Adipocyte (in vitro differentiated cells): ENCODE measurements at regions not wholly inside any gene's neighbourhood (a gene's known extent, or its start where the extent isn't known, plus 50 kb on each side); places are given as distances from the start of the nearest gene placed in this dataset.

Source experiments
- DNase-seq: peaks from one replicate; pipeline ENCODE4 v3.0.0-alpha.2; 2015; ENCODE audit warnings: low read depth
- H3K27me3 ChIP-seq: replicated peaks from 2 replicates; pipeline ENCODE4 v1.7.0; 2013; ENCODE audit warnings: mild to moderate bottlenecking, low read length, moderate library complexity; ENCODE audit not compliant: control insufficient read depth, insufficient read depth
- H3K36me3 ChIP-seq: 2 replicates; pipeline ENCODE4 v1.7.0; 2013; ENCODE audit warnings: low read length, mild to moderate bottlenecking, moderate library complexity; ENCODE audit not compliant: control insufficient read depth, insufficient read depth, severe bottlenecking
- H3K4me1 ChIP-seq: 2 replicates; pipeline ENCODE4 v1.7.0; 2013; ENCODE audit warnings: mild to moderate bottlenecking, low read length, moderate library complexity; ENCODE audit not compliant: control insufficient read depth, insufficient read depth
- H3K4me3 ChIP-seq: 2 replicates; pipeline ENCODE4 v1.7.0; 2013; ENCODE audit warnings: mild to moderate bottlenecking, low read length, moderate library complexity
- H3K9ac ChIP-seq: 2 replicates; pipeline ENCODE4 v1.7.0; 2013; ENCODE audit warnings: mild to moderate bottlenecking, low read length, moderate library complexity
- H3K9me3 ChIP-seq: 2 replicates; pipeline ENCODE4 v1.7.0; 2013; ENCODE audit warnings: mild to moderate bottlenecking, low read length, moderate library complexity; ENCODE audit not compliant: control insufficient read depth

DNA sequence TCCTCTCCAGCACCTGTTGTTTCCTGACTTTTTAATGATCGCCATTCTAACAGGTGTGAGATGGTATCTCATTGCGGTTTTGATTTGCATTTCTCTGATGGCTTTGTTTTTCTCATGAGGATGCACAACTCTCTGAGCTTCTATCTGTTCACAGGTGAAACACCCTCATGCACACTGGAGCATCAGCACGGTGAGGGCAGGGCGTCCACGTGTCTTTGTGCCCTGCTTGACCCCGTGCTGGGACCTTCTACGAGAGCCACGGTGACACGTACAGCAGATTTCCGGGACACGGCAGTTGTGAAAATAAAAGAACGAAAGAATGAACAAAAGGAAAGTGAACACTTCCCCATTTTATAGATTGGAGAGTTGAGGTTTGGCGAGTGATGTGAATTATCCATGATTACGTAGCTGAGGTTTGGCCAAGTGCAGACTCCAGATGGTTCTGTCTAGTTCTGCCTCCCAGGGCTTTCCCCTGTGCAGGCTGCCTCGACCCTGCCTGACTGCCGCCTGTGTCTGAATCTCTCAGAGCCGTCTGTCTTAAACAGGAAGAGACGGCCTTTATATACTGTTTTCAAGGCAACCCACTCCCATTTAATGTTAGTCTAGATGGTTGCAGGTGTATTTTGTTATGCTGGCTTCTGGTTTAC lies 67.8 kb upstream of the SORBS2 start:
- H3K36me3 ChIP-seq: no peaks in the 10 kb centered on the region
- peaks cover 15% of the 10 kb centered on the region for H3K4me1 ChIP-seq
- peaks cover 6% of the 10 kb centered on the region for H3K9me3 ChIP-seq
- no peak overlapping the region for H3K9ac ChIP-seq
- no peak for DNase-seq
- H3K27me3 ChIP-seq: no peaks in the 10 kb centered on the region
- no peak overlapping the region for H3K4me3 ChIP-seq

DNA sequence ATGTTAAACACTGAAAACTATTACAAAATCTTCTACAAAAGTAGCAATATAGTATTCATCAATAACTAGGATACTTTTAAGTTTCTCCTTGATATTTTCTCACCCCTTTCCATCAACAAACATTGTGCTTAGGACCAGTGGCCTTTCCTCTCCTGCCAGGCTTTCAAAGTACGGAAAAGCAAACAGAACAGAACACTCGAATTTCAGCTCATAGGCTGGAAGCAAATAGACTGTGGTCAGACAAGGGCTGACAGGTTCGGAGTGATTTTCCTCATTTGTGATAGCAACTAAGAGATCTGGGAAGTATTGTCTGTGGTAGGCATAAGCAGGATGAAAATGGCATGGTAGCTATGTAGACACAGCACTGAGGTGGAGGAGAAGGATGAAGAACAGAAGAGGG lies 68.6 kb upstream of the SORBS2 start:
- no peaks in the 10 kb centered on the region for H3K27me3 ChIP-seq
- no peak for DNase-seq
- H3K9me3 ChIP-seq: peaks cover 6% of the 10 kb centered on the region
- H3K4me1 ChIP-seq: peaks cover 15% of the 10 kb centered on the region
- H3K36me3 ChIP-seq: no peaks in the 10 kb centered on the region
- no peak overlapping the region for H3K4me3 ChIP-seq
- peak overlapping the region; percentile 3 for H3K9ac ChIP-seq

DNA sequence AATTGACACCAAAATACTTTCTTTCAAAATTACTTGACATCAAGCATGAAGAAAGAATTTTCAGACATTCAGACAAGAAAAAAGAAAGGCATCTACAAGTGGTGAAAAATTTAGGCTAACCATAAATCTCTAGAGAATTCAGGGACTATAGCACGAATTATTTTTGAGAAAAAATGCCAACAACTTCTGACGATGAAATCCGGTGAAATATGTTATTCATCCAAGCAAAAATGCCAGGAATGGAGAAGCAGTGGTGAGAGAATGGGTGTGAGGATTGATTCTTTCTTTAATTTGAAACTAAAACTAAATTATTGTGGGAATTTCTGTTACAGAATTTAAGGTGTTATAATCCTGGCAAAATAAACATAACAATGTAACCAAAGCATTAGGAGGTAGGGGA lies 69.4 kb upstream of the SORBS2 start:
- peak; percentile 74 for DNase-seq
- Histone ChIP-seq H3K4me3 (peak overlapping the region; percentile 50), H3K36me3 (no peaks in the 10 kb centered on the region), H3K4me1 (peaks cover 15% of the 10 kb centered on the region), H3K9ac (peak overlapping the region; percentile 3), H3K27me3 (no peaks in the 10 kb centered on the region), H3K9me3 (peaks cover 6% of the 10 kb centered on the region)

DNA sequence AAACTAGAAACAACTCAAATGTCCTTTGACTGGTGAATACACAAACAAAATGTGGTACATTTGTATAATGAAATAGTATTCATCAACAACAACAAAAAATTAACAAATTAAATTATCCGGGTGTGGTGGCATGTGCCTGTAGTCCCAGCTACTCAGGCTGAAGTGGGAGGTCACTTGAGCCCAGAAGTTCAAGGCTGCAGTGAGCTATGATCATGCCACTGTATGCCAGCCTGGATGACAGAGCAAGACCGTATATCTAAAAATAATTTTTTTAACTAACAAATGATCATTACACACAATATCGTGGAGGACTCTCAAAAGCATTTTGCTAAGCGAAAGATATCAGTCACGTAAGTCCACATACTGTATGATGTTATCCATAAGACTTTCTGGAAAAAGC lies 71.6 kb upstream of the SORBS2 start:
- Histone ChIP-seq H3K27me3 (no peaks in the 10 kb centered on the region), H3K9me3 (peaks cover 12% of the 10 kb centered on the region), H3K4me3 (no peak overlapping the region), H3K9ac (no peak overlapping the region), H3K4me1 (peaks cover 11% of the 10 kb centered on the region), H3K36me3 (no peaks in the 10 kb centered on the region)
- DNase-seq: no peak

DNA sequence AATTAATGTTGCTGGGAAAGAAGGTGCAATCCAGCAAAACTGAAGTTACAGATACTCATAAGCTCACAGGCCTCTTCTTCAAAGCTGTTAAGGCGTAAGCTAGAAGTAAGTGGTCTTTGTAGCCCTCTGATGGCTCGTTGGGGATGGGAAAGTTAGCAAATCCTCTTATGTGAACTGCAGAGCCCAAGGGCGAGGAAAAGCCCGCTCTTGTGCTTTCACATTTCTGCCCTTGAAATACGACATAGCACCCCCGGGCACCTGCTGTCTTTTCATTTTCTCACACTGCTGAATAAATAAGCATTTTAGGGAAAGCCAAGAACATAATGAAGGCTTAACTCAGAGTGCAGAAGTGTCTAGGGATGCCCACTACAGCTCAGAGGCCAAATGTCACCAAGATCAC lies 73.1 kb upstream of the SORBS2 start:
- Histone ChIP-seq H3K4me3 (no peak overlapping the region), H3K4me1 (peaks cover 11% of the 10 kb centered on the region), H3K27me3 (no peaks in the 10 kb centered on the region), H3K9me3 (peaks cover 12% of the 10 kb centered on the region), H3K9ac (no peak overlapping the region), H3K36me3 (no peaks in the 10 kb centered on the region)
- no peak for DNase-seq

DNA sequence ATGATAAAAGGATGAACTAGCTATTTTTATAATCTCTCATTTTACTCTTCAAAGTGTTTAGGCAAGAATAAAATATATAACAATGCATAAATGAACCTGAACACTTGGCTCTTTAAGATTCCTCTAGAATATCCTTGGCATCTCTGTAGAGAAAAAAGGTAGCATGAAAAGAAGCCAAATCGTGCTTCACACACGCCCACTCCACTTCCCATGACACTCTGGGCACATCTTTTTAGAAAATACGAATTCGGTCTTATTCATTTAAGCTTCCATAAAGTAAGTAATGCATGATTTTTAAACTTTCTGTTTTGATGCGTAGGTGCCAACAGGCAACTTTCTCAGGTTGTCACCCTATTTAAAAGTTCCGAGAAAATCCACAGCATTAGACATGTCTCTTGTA lies 73.6 kb upstream of the SORBS2 start:
- no peak overlapping the region for H3K9ac ChIP-seq
- no peak overlapping the region for H3K4me3 ChIP-seq
- DNase-seq: no peak
- no peaks in the 10 kb centered on the region for H3K27me3 ChIP-seq
- peaks cover 9% of the 10 kb centered on the region for H3K4me1 ChIP-seq
- H3K36me3 ChIP-seq: no peaks in the 10 kb centered on the region
- peaks cover 12% of the 10 kb centered on the region for H3K9me3 ChIP-seq

DNA sequence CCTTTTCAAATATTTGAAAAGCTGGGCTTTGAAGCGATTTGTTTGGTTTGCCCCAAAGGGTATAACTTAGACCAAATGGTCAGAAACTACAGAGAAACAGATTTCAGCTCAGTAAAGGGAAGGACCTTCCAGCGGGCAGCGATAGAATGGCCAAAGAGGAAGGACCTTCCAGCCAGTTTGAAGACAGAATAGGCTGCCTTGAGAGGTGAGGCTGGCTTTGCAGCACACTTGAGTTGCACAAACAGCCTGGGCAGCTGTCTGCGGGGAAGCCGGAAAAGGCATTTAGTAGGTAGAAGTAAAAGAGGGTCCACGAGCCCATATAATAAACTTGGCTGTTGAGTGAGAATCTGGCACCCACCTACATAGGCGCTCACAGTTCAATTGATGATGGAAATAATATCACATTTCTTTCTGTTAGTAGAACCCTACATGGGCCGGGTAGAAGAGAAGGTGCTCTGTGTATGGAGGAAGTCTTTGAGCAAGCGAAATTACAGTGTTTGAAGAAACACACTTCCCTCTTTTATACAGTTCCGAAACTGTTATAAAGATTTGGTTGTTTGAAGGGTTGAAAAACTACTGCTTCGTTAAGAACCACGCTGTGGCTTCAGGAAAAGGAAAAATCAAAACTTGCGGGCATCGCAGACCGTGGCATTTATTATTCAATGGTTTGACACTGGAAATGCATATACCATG lies 75.0 kb upstream of the SORBS2 start:
- no peak overlapping the region for H3K4me3 ChIP-seq
- H3K27me3 ChIP-seq: no peaks in the 10 kb centered on the region
- DNase-seq: no peak
- peaks cover 5% of the 10 kb centered on the region for H3K4me1 ChIP-seq
- H3K9ac ChIP-seq: no peak overlapping the region
- H3K9me3 ChIP-seq: peaks cover 12% of the 10 kb centered on the region
- H3K36me3 ChIP-seq: no peaks in the 10 kb centered on the region

DNA sequence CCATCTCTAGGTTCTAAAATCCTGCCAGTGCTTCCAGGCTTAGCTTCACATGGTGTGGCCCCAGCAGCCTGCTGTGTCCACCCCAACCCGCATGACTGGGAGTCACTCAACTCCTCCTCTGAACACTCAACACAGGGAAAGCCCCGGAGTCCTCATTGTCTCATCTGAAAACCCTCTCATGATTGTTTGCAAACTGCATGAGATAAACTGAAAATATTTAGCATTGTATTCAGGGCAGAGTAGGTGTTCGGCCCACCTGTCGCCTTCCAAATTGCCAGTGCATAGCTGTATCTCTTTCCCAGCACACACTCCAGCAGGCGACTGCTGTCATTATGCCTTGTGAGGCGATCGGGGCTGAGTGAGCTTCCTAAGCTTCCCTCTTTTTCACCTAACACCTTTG lies 76.7 kb upstream of the SORBS2 start:
- H3K4me1 ChIP-seq: peaks cover 6% of the 10 kb centered on the region
- H3K9ac ChIP-seq: no peak overlapping the region
- DNase-seq: no peak
- H3K27me3 ChIP-seq: no peaks in the 10 kb centered on the region
- H3K36me3 ChIP-seq: no peaks in the 10 kb centered on the region
- no peak overlapping the region for H3K4me3 ChIP-seq
- H3K9me3 ChIP-seq: peaks cover 14% of the 10 kb centered on the region

DNA sequence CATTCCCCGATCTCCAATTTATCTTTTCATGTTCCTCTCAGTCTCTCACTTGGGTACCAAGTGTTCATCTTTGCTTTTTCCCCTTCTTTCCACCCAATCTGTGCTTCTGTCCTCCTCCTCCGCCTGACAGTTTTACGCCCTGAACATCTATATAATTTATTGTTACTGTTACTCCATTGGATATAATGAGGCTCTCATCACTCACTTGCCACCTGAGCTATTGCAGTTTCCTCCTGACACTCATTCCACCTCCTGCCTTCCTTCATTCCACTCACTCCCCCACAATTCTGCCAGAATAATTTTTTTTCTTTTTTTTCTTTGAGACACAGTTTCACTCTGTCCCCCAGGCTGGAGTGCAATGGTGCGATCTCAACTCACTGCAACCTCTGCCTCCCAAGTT lies 77.6 kb upstream of the SORBS2 start:
- H3K9me3 ChIP-seq: peaks cover 18% of the 10 kb centered on the region
- no peaks in the 10 kb centered on the region for H3K36me3 ChIP-seq
- DNase-seq: no peak
- peaks cover 6% of the 10 kb centered on the region for H3K4me1 ChIP-seq
- H3K4me3 ChIP-seq: no peak overlapping the region
- H3K9ac ChIP-seq: no peak overlapping the region
- no peaks in the 10 kb centered on the region for H3K27me3 ChIP-seq

DNA sequence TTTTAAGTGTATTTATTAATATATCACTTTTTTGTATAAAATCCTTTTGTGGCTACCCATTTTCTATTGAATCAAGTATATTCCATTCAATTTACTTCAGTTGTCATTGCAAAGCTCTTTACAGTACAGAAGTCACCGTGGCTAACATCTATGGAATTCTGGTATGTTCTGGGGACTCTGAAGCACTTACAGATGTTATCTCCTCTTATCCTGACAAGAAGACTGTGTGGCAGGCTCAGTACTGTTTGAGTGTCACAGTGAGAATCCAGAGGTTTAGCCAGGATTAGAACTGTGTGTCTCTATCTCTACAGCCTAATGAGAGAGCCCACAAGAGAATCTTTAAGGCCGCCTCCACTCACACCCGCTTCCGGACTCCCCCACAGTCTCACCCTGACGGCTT lies 78.2 kb upstream of the SORBS2 start:
- H3K36me3 ChIP-seq: no peaks in the 10 kb centered on the region
- DNase-seq: no peak
- no peaks in the 10 kb centered on the region for H3K27me3 ChIP-seq
- peaks cover 6% of the 10 kb centered on the region for H3K4me1 ChIP-seq
- H3K4me3 ChIP-seq: no peak overlapping the region
- H3K9ac ChIP-seq: no peak overlapping the region
- H3K9me3 ChIP-seq: peaks cover 18% of the 10 kb centered on the region

DNA sequence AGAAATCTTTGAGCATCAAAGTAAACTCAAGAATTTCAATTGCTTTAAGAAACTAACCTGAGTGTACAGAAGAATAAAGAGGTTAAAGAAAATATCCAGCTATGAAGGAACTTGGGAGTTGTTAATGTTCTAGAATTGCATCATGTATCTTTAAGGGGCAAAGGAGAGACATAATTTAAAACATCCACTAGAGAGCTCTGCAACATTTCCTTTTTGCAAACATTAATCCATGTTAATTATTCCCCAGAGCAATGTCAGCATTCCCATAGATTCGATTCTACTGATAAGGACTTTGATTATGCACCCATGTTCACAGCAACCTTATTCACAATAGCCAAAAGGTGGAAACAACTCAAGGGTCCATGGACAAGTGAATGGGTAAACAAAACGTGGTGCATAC lies 80.2 kb upstream of the SORBS2 start:
- Histone ChIP-seq H3K9ac (no peak overlapping the region), H3K4me3 (no peak overlapping the region), H3K4me1 (peaks cover 6% of the 10 kb centered on the region), H3K27me3 (no peaks in the 10 kb centered on the region), H3K9me3 (peaks cover 18% of the 10 kb centered on the region), H3K36me3 (no peaks in the 10 kb centered on the region)
- no peak for DNase-seq

DNA sequence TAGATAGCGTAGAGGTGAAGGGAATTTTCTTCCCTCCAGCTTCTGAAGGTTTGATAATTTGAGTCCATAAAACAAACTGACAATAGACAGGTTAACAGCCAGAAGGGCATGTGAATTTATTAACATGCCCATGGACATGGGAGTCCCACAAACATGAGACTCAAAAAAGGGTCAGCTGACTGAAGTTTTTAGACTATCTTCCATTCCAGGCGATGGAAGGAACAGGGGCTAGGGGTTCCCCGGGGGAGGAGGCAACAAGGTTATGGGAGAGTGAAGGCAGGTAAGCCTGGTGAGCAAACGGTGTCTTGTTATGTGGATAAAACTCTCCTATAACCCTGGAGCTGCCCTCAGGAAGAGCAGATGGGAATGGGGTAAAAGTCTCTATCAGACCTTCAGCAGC lies 81.5 kb upstream of the SORBS2 start:
- H3K4me1 ChIP-seq: peaks cover 6% of the 10 kb centered on the region
- DNase-seq: no peak
- H3K4me3 ChIP-seq: no peak overlapping the region

More for the DNA sequence above, 81.5 kb upstream of the SORBS2 start:
- Histone ChIP-seq H3K9me3 (peaks cover 13% of the 10 kb centered on the region), H3K9ac (no peak overlapping the region), H3K36me3 (no peaks in the 10 kb centered on the region), H3K27me3 (no peaks in the 10 kb centered on the region)
